ENCODE measurements at regions not wholly inside any gene's neighbourhood (a gene's known extent, or its start where the extent isn't known, plus 50 kb on each side); places are given as distances from the start of the nearest gene placed in this dataset.

GRCh38 chr3:55330756-55331155 is 156.3 kb downstream of the WNT5A start:
- TF ChIP-seq CTCF (IDR thresholded peaks at IDR 0.05) (no peak), NR3C1 (CRISPR knock-in tag; conservative IDR thresholded peaks at IDR 0.05; ENCODE audit: low read depth) (no peak), ZNF423 (CRISPR knock-in tag; IDR thresholded peaks at IDR 0.05) (no peak), ATF3 (CRISPR knock-in tag; conservative IDR thresholded peaks at IDR 0.05) (no peak), CREB1 (CRISPR knock-in tag; IDR thresholded peaks at IDR 0.05) (no peak), NFYB (CRISPR knock-in tag; conservative IDR thresholded peaks at IDR 0.05; ENCODE audit: low read depth) (no peak), NR1H2 (CRISPR knock-in tag; IDR thresholded peaks at IDR 0.05) (no peak), ZNF396 (CRISPR knock-in tag; IDR thresholded peaks at IDR 0.05; ENCODE audit: borderline replicate concordance) (no peak), ATF6 (CRISPR knock-in tag; IDR thresholded peaks at IDR 0.05) (no peak), E2F1 (CRISPR knock-in tag; IDR thresholded peaks at IDR 0.05) (no peak), AFF4 (CRISPR knock-in tag; IDR thresholded peaks at IDR 0.05; ENCODE audit: borderline replicate concordance) (no peak), ELF4 (CRISPR knock-in tag; IDR thresholded peaks at IDR 0.05; ENCODE audit: low read depth) (no peak), SMAD4 (CRISPR knock-in tag; IDR thresholded peaks at IDR 0.05) (no peak)
